NCI-H1105 (cell line): ENCODE measurements at regions not wholly inside any gene's neighbourhood (a gene's known extent, or its start where the extent isn't known, plus 50 kb on each side); places are given as distances from the start of the nearest gene placed in this dataset.
"Not testable (repeated sequence)": the region's sequence is repeated elsewhere in the genome, so short reads cannot be mapped to it uniquely, and the experiment has no call there.

Experiments used
- DNase-seq: peaks from one replicate; lab custom pipeline; 2025; lab: John Stamatoyannopoulos, UW

DNA sequence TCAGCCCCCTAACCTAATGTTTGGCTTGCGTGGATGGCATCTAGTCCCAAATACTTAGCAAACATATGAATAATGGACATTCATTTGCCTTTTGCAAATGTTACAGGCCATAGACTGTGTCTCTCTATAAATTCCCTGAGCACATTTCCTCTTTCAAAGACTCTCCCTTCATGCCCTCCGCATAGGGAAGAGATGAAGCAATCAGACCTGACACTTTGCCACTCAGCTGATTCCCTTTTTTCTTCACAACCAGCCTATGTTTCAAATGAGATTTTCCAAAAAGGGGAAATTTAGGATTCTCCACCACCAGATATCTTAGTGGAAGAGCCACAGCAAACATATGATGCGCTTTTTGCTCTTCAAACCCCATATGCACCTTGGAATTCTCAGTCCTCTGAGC is 453.7 kb downstream of the STK39 start:
- no peak for DNase-seq

DNA sequence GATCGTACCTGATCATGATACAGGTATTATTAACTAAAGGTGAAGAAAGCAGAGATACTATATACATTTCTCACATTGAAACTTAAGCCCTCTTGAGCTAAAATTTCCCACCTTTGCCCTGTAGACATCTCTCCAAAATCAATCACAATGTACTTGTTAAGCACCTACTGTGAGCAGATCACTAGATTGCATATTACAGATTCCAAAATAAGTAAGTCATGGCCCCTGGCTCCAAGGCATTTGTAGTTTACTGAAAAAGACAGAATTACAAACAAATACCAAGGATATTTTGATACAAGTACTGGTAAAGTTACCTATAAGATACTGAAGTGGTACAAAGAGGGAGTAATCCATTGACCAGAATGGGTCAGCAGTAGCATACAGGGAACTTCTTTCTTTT is 455.3 kb downstream of the STK39 start:
- no peak for DNase-seq

DNA sequence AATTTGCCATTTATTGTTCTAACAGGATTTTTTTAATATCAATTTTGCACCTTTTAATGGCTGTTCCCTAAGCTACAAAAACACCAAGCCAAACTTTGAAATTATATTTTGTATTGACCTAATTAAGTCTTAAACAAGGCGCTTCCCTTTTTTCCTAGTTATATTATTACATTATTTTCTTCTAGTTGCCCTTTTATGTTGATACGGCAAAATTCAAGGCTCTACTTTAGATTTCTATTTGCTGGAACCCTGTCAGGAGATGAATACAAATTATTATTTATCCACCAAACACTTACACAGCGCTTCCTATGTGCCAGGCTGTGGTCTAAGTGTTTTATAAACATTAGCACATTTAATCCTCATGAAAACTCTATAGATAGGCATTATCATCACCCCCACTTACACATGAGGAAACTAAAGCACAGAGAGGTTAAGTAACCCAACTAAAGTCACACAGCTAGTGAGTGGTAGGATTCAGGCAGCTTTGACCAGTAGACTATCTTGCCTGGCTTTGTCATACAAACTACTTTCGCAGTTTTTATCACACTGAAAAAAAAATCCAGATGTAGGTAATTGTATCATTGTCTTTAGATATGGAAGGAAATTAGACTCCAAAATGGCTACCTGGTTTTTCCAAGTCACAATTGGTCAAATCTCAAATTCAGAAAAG is 456.5 kb downstream of the STK39 start:
- DNase-seq = no peak

DNA sequence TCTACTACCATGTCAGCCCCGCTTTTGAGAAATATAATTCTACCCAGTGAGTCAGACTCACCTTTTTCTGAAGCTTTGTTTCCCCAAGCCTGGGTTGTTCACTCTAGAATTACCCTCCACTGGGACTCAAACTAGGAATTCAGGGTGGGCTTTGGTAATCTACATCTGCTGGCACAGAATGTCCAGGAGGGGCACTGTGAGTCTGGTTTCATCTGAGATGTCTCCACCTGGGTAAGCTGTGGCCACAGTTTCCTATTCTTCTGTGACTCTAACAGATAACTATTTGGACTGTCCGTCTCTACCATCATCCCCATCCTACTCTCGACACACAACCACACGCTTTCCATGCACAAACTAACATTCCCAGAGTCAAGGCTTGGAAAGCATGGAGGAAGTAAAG is 457.2 kb downstream of the STK39 start:
- no peak for DNase-seq

DNA sequence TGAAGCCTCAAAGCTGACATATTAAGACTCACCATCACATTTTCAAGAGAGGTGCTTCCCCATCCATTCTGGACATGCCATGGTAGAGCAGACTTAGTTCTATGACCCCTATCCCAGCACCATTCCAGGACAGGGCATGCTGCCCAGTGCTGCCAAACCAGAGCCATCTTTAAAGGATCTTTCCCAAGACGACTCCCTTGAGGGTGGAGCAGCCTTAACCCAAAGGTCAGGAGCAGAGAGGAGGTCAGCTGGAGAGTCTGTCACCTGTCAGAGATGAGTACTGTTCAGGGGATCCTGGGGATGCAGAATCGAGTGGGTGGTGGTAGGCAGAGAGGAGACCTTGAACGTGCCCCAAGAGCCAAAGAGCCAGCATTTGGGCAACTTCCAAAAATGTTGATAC is 459.8 kb downstream of the STK39 start:
- no peak for DNase-seq

DNA sequence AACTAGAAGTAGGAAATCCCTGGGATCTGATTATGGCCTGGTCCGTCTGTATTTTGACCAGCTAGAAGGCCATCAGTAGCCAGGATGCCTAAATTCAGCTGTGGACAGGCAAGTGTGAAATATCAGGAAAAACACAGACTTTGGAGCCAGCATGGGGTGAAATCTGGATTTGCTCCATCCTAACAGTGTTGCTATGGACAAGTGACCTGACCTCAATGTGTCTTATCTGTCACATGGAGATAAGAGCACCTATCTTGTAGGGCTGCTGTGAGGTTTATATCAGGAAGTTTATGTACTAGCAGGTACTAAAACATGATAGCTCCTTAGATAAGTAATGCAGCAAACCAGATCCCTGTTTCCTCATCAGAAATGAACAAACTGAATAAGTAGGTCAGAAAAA is 460.4 kb downstream of the STK39 start:
- no peak for DNase-seq

DNA sequence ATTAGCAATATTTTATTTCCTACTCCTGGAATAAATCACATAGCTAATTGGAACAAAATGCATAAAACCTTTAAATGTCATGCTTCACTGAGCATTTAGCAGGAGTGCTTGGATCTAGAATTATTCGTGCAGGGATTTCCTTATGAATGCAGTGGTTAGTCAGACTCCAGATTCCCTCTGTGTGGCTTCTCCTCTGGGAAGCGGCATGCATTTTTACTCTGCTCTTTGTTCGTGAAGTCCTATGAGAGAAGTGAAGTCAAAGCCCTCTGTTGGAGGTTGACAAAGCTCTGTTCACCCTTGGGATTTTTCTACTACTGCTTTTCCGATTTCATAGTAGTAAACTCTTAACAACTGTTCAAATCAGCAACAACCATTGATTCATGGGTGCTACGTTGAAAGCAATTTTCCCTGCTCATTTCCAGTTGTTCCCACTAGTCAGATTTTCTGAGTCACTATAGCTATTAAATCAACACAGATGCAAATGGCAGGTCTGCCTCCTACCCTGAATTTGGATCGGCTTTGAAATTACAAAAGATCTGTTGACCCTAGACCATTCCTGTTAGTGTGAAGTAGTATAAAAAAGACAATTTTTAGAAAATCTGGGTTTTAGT is 461.7 kb downstream of the STK39 start:
- no peak for DNase-seq

DNA sequence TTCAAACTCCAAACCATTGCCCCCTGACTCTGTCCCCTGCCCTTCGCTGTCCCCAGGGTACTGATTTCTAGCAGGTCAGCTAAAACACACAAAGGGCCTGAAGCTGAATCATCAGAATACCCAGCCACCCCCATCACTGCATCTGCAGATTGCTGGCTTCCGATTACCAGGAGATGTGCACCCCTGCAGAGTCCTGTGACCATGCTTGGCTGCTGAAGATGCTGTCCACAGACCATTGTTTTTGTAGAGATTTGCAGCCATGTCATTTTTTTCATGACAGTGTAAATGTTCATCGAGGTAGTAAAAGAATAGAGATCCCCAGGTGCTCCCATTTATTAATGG is 463.3 kb downstream of the STK39 start:
- DNase-seq = no peak

DNA sequence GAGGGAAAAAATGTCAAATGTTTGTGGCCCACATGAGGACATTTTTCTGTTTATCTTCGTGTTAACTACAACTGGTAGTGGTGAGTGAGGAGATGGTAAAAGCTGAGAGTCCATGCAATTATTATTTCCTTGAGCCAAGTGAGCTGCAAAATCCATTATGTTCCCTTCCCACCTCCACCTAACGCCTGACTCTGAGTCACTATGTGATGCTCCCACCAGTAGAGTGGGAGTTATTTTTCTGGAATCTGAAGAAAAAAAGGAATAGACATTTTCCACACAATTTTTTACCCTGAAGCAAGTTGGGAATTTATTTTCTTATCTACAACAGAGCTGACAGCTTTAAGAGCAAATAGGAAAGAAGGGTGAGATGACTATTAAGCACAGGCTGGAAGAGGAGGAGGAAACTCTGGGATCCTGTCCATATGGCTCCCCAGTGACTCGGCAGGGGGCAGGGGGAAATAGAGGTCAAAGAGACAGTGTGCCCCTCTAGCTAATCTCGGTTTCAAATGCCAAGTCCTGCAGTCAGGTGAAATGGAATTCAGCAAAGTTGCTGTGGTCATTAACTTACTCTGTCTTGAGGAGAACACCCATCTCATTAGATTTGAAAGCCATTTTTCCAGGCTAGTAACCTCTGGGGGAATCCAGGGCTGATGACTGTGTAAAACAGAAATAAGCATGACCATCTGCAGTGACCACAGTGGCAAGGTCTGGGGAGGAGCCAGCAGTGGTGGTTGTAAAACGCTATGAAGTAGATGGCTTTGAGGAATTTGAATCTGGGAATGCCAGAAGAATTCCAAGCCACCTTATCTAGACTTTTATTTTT is 463.9 kb downstream of the STK39 start:
- no peak for DNase-seq

DNA sequence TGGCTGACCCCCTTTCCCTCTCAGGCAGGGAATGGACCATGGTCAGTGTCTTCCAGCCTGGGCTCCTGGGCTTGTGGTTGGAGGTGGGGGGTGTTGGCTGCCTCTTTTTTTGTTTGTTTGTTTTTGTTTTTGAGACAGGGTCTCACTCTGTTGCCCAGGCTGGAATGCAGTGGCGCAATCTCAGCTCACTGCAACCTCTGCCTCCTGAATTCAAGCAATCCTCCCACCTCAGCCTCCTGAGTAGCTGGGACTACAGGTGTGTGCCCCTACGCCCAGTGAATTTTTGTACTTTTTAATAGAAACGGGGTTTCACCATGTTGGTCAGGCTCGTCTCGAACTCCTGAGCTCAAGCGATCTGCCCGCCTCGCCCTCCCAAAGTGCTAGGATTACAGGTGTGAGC is 465.8 kb downstream of the STK39 start:
- not testable (repeated sequence) for DNase-seq

DNA sequence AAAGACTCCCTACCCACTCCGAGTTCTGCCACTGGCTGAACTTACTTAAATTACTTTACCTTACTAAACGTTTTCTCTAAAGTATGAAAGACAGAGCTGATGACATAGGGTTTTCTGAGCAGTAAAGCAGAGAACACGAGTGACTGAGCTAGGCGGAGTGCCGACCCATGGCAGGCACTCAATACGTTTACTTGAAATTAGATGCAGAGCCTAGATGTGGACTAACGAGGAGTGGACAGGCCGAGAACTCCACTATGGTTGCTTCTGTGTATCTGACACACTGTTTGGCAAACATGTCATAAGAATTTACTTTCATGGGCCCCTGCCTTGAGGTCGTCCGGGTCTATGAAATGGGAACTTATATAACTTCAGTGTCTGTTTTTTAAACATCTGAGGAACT is 471.0 kb downstream of the STK39 start:
- no peak for DNase-seq

DNA sequence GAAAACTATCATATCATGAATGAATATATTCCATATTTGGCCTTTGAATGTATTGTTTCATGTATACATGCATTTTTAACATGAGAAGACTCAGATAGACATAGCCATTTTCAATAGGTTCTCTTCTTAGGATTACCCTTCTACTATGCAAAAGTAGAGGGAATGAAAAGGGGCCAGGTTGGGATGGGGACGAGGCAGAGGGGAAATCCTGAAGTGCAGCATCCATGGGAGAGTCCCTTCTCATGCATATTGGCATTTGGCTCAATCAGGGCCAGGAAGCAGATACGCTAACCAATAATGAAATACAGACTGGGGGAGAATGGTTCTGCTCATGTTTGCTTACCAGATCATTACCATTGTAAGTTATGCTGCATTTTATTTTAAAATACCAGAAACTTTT is 475.8 kb downstream of the STK39 start:
- DNase-seq = no peak

DNA sequence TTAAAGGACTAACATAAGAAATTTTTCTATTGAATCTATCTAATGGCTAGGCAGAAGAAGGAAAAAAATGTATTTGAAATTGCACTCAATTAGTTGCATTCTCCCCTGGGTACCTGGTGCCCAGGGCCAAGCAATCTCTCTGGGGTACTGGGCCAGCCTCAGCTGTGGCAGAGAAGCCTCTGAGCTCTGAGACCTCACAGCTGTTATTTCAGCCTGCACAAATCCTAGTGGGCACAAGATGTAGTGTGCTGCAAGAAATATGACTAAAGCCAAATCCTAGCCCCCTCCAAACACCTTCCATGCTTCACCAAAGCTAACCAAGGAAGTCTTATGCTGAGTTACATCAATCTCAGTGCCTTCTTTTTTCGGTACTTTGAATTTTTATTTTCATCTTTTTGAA is 478.4 kb downstream of the STK39 start:
- DNase-seq = no peak

DNA sequence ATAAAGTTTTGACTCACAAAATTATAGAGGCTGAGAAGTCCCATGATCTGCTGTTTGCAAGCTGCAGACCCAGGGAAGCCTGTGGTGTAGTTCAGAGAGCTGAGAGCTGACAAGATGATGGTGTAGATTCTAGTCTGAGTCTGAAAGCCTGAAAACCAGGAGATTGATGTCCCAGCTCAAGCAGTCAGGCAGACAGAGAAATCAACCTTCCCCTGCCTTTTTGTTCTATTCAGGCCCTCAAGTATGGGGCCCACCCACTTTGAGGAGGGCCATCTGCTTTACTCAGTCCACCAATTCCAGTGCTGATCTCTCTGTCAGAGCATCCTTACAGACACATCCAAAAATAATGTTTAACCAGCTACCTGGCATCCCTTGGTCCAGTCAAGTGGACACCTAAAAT is 479.6 kb downstream of the STK39 start:
- DNase-seq = no peak

DNA sequence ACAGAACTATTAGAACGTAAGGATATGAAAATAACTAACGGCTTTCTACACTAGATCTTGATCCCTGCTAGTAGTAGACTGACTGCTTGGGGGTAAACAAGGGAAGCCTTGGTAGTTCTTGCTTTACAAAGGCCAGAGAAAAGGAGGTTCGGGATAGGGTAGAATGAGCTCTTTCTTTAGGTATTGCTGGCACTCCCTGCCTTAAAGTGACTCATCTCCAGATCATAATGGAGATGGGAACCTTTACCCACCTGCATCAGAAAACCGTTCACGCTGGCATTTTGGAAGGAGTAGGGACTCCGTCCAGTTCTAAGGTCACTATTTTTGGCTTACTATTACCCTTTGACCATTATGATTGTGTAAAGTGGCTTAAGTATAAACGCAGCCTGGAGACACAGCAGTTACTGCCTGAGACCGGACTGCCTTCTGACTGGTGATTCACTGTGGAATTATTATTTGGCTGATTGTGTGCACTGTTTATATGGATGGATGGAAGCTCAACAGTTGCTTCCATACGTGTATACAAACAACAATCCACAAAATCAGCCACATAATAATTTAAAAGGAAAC is 482.5 kb downstream of the STK39 start:
- no peak for DNase-seq

DNA sequence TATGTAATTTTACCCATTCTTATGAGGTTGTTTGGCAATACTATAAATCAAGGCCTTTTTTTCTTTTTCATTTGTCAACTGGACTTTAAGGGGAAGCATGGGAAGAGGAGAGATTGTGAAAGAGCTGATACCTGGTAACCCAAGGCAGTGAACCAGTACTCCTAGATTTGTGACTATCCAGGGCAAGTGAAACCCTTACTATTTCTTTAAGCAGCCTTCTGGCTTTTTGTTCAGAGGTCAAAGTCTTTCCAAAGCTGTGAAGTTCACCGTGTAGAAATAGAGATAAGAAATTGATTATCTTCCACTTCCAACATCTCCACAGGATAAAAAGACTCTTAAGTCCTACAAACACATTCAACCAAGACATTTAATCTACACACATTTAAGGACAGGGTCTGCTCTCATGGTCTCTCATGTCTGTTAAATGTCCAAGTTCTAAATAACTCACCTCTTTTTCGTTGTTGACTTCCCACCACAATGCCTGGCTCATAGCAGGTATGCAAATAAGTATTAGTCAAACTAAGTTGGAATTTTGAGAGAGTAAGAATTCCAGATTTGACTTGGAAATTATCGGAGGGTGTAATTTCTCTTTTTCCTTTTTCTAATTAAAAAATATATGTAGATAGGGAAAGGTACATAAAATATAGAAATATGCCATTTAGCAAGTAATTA is 485.8 kb downstream of the STK39 start:
- DNase-seq = no peak

DNA sequence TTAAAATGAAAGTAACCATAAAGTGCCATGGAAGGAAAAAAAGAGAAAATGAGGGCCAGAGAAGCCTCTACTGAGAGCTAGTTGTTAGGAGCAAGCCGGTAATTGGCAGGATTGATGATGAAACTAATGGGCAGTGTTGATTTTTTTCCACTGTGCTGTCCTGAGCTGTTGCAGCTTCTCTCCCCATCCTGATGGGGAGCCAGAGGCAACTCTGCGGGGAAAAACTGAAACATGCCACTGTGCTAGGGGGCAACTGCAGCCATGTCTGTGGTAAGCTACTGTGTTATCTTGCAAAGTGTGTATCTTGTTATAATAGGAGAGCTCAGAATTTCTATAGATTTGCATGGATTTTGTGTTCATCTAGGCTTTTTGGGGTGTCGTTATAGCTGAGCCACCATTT is 487.9 kb downstream of the STK39 start:
- DNase-seq = no peak

DNA sequence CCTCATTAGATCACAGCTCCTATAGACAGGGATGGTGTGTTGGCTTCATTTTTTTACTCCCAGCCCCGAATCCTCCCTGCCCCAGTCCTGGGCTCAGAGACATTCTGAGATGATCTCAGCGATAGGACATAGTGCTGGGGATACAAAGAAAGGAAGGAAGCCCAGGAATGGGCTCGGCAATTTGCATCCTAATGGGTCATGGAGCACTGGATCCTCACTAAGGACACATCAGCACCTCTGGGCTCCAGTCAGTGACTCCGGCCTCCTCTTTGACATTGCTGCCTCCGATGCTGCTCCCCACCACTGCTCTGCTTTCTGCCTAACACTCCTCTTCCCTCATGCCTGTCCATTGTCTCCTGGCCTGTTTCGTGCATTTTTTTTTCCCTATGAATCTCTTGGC is 489.1 kb downstream of the STK39 start:
- DNase-seq = no peak

DNA sequence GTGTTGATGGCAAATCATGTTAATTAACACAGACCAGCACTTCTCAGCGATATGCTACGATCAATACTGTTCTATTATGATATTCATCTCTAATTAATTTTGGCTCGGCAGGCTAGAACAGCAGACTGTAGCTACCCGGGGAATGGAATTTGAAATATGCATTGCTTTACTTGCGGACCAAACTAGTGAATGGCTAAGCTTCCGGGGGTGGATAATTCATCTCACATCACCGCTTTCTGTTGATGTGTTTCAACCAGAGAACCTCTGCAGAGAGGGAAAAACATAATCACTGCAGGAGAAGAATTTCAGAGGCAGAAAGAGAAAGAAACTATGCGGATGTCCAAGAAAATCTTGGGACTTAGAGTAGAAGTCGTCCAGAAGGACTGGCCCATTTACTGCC is 490.9 kb downstream of the STK39 start:
- no peak for DNase-seq

DNA sequence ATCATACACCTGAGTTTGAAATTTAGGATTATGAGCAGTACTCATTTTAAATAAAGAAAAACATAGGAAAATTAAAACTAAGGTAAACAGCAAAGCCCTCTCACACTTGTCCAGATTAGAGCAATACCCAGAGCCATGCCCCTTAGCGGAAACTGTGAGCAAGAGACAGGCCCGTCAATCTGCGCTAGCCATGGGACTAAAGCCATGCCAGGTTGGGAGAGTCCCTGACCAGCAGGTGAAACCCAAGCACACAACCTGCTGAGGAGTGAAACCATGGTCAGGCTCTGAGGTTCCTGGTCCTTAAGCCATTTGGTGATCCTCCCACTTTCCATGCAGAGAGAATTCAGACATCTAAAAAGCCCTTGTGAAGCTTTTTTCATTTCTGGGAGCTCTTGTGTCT is 494.3 kb downstream of the STK39 start:
- no peak for DNase-seq

DNA sequence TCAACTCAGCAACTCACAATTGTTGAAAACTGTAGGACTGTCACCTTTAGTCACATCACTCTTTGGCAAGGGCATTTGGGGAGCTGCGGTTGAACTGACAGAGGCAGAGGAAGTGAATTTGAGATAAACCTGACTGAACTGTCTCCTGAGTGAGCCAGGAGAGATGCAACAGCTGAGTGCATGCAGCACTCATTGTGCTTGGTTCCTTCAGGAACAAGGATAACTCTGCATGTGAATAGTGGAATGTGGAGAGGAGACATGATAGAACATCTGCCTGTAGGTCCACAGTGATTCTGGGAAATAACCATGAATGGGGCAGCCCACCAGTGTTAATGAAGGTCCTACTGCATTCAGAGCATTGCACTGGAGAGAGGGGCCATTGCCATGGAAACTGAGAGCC is 494.7 kb downstream of the STK39 start:
- no peak for DNase-seq

DNA sequence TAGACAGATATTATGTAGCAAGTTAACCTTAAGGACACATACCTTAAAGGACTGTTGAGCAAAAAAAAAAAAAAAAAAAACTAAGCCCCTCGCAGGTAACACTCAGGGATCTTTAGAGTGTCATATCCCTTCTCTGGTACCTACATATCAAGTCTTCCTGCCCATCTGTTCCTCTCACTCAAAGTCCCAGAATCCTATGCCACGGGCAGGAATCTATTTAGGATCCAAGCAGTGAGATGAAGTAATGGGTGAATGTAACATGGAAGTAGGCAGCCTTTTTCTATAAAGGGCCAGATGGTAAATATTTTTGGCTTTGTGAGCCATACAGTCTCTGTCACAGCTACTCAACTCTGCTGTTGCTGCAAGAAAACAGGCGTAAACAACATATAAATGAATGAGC is 496.7 kb downstream of the STK39 start:
- no peak for DNase-seq

DNA sequence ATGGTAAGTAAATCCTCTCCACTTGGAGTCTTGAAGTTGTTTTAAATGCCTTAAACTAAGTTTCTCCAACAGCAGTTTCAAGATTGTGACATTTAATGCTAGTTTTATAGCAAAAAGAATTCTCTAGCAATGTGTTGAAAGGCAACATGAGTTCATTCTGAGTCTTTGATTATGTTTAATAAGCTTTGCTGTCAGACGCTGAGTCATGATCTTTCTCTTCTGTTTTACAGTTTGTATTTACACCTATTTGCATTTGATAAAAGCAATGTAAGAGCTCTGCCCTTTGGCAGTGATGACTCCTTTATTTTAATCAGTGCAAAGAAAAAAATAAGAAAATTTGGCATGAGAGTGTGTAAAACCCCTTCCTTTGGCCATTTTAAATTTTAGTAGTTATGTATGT is 497.7 kb downstream of the STK39 start:
- DNase-seq = no peak
